ENCODE measurements at regions not wholly inside any gene's neighbourhood (a gene's known extent, or its start where the extent isn't known, plus 50 kb on each side); places are given as distances from the start of the nearest gene placed in this dataset.

DNA sequence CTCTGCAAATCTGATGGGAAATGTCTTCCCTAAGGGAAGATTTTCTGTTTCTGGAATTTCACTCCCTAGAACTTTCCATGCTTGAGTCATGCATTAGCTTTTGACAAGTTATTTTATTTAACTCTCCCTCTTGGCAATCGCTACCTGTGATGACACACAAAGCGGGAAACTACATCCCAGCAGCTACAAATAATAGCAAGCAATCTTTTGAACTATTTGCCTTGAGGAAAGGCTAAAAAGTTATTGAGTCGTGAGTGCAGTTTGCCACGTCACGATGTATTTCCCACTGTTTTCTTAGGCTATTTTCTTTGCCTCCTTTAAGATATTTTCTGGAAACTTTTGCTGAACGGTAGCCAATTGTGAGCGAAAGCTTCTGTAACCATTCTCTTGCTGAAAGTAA lies 353.3 kb upstream of the HTR2A start:
- Mint-ChIP-seq H3K27me3 (ENCODE audit: low read depth, poor library complexity) (peaks cover 3% of the 10 kb centered on the region), H3K4me3 (no peak overlapping the region), H3K9me3 (no peaks in the 10 kb centered on the region), H3K36me3 (ENCODE audit: low read depth) (no peaks in the 10 kb centered on the region), H3K4me1 (no peaks in the 10 kb centered on the region), H3K27ac (no peak overlapping the region)
- no peak for DNase-seq
- TF ChIP-seq, protein P1, sequence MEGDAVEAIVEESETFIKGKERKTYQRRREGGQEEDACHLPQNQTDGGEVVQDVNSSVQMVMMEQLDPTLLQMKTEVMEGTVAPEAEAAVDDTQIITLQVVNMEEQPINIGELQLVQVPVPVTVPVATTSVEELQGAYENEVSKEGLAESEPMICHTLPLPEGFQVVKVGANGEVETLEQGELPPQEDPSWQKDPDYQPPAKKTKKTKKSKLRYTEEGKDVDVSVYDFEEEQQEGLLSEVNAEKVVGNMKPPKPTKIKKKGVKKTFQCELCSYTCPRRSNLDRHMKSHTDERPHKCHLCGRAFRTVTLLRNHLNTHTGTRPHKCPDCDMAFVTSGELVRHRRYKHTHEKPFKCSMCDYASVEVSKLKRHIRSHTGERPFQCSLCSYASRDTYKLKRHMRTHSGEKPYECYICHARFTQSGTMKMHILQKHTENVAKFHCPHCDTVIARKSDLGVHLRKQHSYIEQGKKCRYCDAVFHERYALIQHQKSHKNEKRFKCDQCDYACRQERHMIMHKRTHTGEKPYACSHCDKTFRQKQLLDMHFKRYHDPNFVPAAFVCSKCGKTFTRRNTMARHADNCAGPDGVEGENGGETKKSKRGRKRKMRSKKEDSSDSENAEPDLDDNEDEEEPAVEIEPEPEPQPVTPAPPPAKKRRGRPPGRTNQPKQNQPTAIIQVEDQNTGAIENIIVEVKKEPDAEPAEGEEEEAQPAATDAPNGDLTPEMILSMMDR (IDR thresholded peaks at IDR 0.05) = no peak

DNA sequence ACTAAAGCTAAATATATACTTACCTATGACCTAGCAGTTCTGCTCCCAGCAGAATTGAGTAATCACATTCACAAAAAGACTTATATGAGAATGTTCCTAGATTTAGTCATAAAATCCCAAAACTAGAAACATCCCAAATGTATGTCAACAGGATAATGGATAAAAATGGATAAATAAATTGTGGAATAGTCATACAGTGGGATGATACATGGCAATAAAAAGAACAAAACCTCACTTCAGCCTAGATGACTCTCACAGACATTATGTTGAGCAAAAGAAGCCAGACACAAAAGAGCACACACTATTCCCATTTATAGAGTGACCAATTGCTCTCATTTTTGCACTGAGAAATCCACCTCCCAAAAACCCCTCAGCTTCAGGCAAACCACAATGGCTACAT lies 352.4 kb upstream of the HTR2A start:
- no peak overlapping the region for H3K4me3 Mint-ChIP-seq

DNA sequence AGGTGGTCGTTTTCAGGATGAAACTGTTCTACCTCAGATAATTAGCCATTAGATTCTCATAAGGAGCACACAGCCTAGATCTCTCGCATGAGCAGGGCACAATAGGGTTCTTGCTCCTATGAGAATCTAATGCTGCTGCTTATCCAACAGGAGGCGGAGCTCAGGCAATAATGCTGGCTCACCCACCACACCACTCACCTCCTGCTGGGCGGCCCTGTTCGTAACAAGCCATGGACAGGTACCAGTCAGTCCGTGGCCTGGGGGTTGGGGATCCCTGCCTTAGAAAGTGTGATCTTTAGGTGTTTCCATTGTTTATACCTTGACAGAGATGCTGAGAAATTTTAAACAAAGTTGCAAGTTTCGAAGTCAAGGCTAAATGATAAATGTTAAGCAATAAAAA lies 344.6 kb upstream of the HTR2A start:
- Mint-ChIP-seq H3K4me1 (no peaks in the 10 kb centered on the region), H3K27me3 (ENCODE audit: low read depth, poor library complexity) (peaks cover 2% of the 10 kb centered on the region), H3K27ac (no peak overlapping the region), H3K36me3 (ENCODE audit: low read depth) (no peaks in the 10 kb centered on the region), H3K4me3 (no peak overlapping the region), H3K9me3 (no peaks in the 10 kb centered on the region)
- DNase-seq = peak; percentile 2
- TF ChIP-seq, protein P1 (IDR thresholded peaks at IDR 0.05) = no peak

More for the DNA sequence above, 352.4 kb upstream of the HTR2A start:
- DNase-seq = no peak
- no peaks in the 10 kb centered on the region for H3K9me3 Mint-ChIP-seq
- no peaks in the 10 kb centered on the region for H3K36me3 Mint-ChIP-seq (ENCODE audit: low read depth)
- no peaks in the 10 kb centered on the region for H3K4me1 Mint-ChIP-seq
- H3K27ac Mint-ChIP-seq = no peak overlapping the region
- H3K27me3 Mint-ChIP-seq (ENCODE audit: low read depth, poor library complexity) = peaks cover 3% of the 10 kb centered on the region
- TF ChIP-seq, protein P1 (IDR thresholded peaks at IDR 0.05) = no peak

DNA sequence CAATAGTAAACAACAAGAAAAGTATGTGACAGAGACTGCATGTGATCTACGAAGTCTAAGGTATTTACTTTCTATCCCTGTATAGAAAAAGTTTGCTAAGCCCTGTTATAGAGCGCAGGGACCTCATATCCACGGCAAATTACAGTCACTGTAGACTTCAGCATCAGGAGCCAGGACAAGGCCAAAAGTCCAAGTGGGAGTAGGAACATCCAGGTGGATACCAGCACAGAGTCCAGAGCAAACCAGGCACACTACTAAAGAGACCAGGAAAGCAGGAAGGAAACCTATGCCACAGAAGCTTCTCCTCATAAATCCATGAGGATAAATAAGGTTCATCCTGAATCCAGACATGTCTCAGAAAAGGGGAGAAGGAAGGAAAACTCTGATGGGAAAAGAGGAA lies 342.2 kb upstream of the HTR2A start:
- Mint-ChIP-seq H3K9me3 (no peaks in the 10 kb centered on the region), H3K36me3 (ENCODE audit: low read depth) (no peaks in the 10 kb centered on the region), H3K27me3 (ENCODE audit: low read depth, poor library complexity) (peaks cover 2% of the 10 kb centered on the region), H3K4me1 (no peaks in the 10 kb centered on the region), H3K27ac (no peak overlapping the region), H3K4me3 (no peak overlapping the region)
- TF ChIP-seq, protein P1 (IDR thresholded peaks at IDR 0.05) = no peak
- no peak for DNase-seq

DNA sequence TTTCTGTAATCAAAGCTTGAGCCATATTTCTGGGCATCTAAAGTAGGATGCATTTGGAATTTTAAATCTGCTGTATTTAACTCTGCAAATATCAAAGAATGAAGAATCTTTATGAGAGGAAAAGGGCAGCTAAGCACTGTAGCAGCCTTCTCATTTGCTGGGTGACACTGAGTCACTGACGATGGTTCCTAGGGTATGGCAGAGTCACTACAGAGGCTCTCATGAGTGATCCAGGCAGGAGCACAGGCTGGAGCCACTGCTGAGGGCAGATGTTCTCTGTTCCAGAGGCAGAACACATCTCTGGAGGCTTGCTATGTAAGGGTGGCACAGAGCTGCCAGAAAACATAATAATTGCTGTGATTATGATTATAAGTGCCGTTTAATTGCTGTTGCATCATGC lies 340.7 kb upstream of the HTR2A start:
- H3K4me3 Mint-ChIP-seq = no peak overlapping the region
- no peaks in the 10 kb centered on the region for H3K36me3 Mint-ChIP-seq (ENCODE audit: low read depth)
- no peak for DNase-seq
- no peaks in the 10 kb centered on the region for H3K4me1 Mint-ChIP-seq
- peaks cover 2% of the 10 kb centered on the region for H3K27me3 Mint-ChIP-seq (ENCODE audit: low read depth, poor library complexity)
- TF ChIP-seq, protein P1 (IDR thresholded peaks at IDR 0.05) = no peak
- peaks cover 1% of the 10 kb centered on the region for H3K9me3 Mint-ChIP-seq
- H3K27ac Mint-ChIP-seq = no peak overlapping the region

DNA sequence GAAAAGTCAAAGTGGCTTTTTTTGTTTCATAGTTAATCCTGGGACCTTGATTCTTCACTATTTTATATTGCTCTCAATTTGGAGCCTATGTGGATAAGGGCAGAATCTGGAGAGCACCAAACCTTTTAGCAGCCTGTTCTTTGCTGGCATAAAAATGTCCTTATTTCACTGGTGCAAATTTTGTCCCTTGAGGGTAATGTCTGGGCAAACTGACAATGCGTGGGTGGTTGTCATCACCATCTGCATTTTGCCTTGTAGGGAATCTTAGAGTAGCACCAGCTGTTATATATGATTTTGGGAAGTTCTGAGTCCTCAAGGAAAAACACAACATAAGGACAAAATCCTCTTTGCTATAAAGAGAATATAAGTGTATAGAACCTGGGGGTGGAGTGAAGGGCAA lies 336.9 kb upstream of the HTR2A start:
- Mint-ChIP-seq H3K4me3 (no peak overlapping the region), H3K27ac (no peak overlapping the region), H3K9me3 (peaks cover 30% of the 10 kb centered on the region), H3K27me3 (ENCODE audit: low read depth, poor library complexity) (peaks cover 2% of the 10 kb centered on the region), H3K4me1 (no peaks in the 10 kb centered on the region), H3K36me3 (ENCODE audit: low read depth) (peaks cover 8% of the 10 kb centered on the region)
- TF ChIP-seq, protein P1 (IDR thresholded peaks at IDR 0.05) = no peak
- no peak for DNase-seq

All from nephron progenitor cell (in vitro differentiated cells).